A549 (cell line): ENCODE measurements at regions not wholly inside any gene's neighbourhood (a gene's known extent, or its start where the extent isn't known, plus 50 kb on each side); places are given as distances from the start of the nearest gene placed in this dataset.

Experiments used
- BHLHE40 ChIP-seq: IDR thresholded peaks from 2 replicates; pipeline ENCODE4 v1.6.1; 2012; ENCODE audit warnings: low read depth, low read length, inconsistent platforms
- CEBPB ChIP-seq, 2 experiments: fragments of >200 bp in 1 of 2; sonication (Bioruptor Twin) in 1 of 2; formaldehyde crosslinking in 1 of 2; IDR thresholded peaks; 2 replicates each; pipeline ENCODE4 v1.6.1; 2012 to 2016
- CHD2 ChIP-seq: fragments of 150-350 bp; IDR thresholded peaks from 2 replicates; pipeline ENCODE4 v1.6.1; 2014; ENCODE audit warnings: low read length; ENCODE audit not compliant: partially characterized antibody
- CHD4 ChIP-seq: fragments of 200-600 bp; sonication (generic); IDR thresholded peaks from 2 replicates; pipeline ENCODE4 v1.6.1; 2016; ENCODE audit warnings: antibody characterized with exemption, mild to moderate bottlenecking, borderline replicate concordance
- JUN ChIP-seq, 2 experiments: fragments of >200 bp; sonication (Bioruptor Twin); formaldehyde crosslinking; IDR thresholded peaks; 2 replicates in 1 of 2; 3 replicates in 1 of 2; pipeline ENCODE4 v1.6.1; 2016 to 2017
- MAX ChIP-seq: IDR thresholded peaks from 2 replicates; pipeline ENCODE4 v1.6.1; 2012
- NPAS2 ChIP-seq: fragments of 250-450 bp; sonication (Bioruptor Pico); IDR thresholded peaks from 2 replicates; pipeline ENCODE4 v1.8.0; 2022; ENCODE audit warnings: mild to moderate bottlenecking, moderate library complexity, borderline replicate concordance
- PHF8 ChIP-seq: fragments of 200-600 bp; sonication (generic); IDR thresholded peaks from 2 replicates; pipeline ENCODE4 v1.6.1; 2016; ENCODE audit warnings: low read depth, mild to moderate bottlenecking, antibody characterized with exemption, moderate library complexity, borderline replicate concordance
- POLR2A ChIP-seq: IDR thresholded peaks from 2 replicates; pipeline ENCODE4 v1.6.1; 2012; ENCODE audit warnings: mild to moderate bottlenecking, low read length
- RAD21 ChIP-seq, 2 experiments: fragments of >200 bp in 1 of 2; sonication (Bioruptor Twin) in 1 of 2; formaldehyde crosslinking in 1 of 2; IDR thresholded peaks in 1 of 2; conservative IDR thresholded peaks in 1 of 2; 2 replicates in 1 of 2; 3 replicates in 1 of 2; pipeline ENCODE4 v1.6.1; 2012 to 2018; ENCODE audit warnings: inconsistent platforms in 1 of 2
- REST ChIP-seq: fragments of 200-600 bp; sonication (generic); IDR thresholded peaks from 2 replicates; pipeline ENCODE4 v1.6.1; 2016; ENCODE audit warnings: antibody characterized with exemption, mild to moderate bottlenecking, moderate library complexity
- RFX5 ChIP-seq: fragments of 450-650 bp; IDR thresholded peaks from 2 replicates; pipeline ENCODE4 v1.7.1; 2014; ENCODE audit warnings: antibody characterized with exemption, mild to moderate bottlenecking, moderate library complexity
- TF ChIP-seq, protein P1 (sequence below): fragments of >200 bp; sonication (Bioruptor Twin); formaldehyde crosslinking; IDR thresholded peaks from 3 replicates; pipeline ENCODE4 v1.5.1; 2016

GRCh38 chr2:65999796-66000195 lies 435.1 kb upstream of the MEIS1 start:
- TF ChIP-seq RAD21 (conservative IDR thresholded peaks at IDR 0.05 in 1 of 2, IDR thresholded peaks at IDR 0.05 in 1 of 2) (no peak), MAX (no peak), RFX5 (no peak), BHLHE40 (no peak), POLR2A (no peak), JUN (IDR thresholded peaks at IDR 0.05) (no peak), CEBPB (IDR thresholded peaks at IDR 0.05) (no peak), CHD2 (no peak), CHD4 (no peak), PHF8 (no peak), NPAS2 (CRISPR knock-in tag) (no peak), REST (no peak)
- TF ChIP-seq, protein P1, sequence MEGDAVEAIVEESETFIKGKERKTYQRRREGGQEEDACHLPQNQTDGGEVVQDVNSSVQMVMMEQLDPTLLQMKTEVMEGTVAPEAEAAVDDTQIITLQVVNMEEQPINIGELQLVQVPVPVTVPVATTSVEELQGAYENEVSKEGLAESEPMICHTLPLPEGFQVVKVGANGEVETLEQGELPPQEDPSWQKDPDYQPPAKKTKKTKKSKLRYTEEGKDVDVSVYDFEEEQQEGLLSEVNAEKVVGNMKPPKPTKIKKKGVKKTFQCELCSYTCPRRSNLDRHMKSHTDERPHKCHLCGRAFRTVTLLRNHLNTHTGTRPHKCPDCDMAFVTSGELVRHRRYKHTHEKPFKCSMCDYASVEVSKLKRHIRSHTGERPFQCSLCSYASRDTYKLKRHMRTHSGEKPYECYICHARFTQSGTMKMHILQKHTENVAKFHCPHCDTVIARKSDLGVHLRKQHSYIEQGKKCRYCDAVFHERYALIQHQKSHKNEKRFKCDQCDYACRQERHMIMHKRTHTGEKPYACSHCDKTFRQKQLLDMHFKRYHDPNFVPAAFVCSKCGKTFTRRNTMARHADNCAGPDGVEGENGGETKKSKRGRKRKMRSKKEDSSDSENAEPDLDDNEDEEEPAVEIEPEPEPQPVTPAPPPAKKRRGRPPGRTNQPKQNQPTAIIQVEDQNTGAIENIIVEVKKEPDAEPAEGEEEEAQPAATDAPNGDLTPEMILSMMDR, result no peak
